ENCODE measurements at regions not wholly inside any gene's neighbourhood (a gene's known extent, or its start where the extent isn't known, plus 50 kb on each side); places are given as distances from the start of the nearest gene placed in this dataset.

DNA sequence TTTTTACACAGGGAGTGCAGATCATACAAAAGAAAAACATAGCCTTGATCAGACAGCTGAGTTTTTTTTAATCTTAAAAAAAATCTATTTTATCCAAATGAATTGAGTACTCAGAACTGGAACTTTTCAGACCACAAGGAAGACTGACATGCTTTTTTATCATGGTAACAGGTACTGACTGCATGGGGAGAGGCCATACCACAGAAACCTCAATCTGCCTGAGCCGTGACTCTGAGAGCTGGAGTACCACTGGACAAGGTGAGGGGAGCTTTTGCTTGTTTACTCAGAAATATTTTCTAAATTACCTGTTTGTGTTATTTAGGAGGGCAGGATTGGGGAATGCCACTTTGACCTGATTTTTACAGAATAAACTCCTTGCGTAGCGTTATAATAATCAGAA, 143.9 kb downstream of the ALX1 start:
- no peak for TF ChIP-seq POLR2A (IDR thresholded peaks at IDR 0.05)
- TF ChIP-seq, protein P1, sequence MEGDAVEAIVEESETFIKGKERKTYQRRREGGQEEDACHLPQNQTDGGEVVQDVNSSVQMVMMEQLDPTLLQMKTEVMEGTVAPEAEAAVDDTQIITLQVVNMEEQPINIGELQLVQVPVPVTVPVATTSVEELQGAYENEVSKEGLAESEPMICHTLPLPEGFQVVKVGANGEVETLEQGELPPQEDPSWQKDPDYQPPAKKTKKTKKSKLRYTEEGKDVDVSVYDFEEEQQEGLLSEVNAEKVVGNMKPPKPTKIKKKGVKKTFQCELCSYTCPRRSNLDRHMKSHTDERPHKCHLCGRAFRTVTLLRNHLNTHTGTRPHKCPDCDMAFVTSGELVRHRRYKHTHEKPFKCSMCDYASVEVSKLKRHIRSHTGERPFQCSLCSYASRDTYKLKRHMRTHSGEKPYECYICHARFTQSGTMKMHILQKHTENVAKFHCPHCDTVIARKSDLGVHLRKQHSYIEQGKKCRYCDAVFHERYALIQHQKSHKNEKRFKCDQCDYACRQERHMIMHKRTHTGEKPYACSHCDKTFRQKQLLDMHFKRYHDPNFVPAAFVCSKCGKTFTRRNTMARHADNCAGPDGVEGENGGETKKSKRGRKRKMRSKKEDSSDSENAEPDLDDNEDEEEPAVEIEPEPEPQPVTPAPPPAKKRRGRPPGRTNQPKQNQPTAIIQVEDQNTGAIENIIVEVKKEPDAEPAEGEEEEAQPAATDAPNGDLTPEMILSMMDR (IDR thresholded peaks at IDR 0.05) = no peak

All from lower leg skin (tissue), 3 donors.